C4-2B (cell line): ENCODE measurements at regions not wholly inside any gene's neighbourhood (a gene's known extent, or its start where the extent isn't known, plus 50 kb on each side); places are given as distances from the start of the nearest gene placed in this dataset.

Source experiments
- H3K27ac ChIP-seq: fragments of 450-650 bp; 2 replicates; pipeline ENCODE4 v1.5.1; 2017
- ZFX ChIP-seq: fragments of 450-650 bp; IDR thresholded peaks from 2 replicates; pipeline ENCODE4 v1.6.1; 2017
- TF ChIP-seq, protein P1 (sequence below): fragments of 450-650 bp; conservative IDR thresholded peaks from 2 replicates; pipeline ENCODE4 v1.5.1; 2017; ENCODE audit warnings: mild to moderate bottlenecking

DNA sequence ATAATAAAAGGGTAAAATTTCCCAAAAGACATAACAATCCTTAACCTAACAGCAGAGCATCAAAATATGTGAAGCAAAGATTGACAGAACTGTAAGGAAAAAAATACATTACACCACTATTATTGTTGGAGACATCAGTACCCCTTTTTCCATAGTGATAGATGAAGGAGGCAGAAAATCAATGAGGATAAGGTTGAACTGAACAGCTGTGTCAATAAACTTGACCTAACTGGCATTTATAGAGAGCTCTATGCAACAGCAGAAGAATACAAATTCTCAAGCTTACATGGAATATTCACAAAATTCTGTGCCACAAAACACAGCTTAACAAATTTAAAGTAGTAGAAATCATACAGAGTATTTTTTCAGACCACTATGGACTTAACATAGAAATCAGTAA, 195.0 kb upstream of the ELAC2 start:
- no peak overlapping the region for H3K27ac ChIP-seq
- TF ChIP-seq ZFX: no peak
- TF ChIP-seq, protein P1, sequence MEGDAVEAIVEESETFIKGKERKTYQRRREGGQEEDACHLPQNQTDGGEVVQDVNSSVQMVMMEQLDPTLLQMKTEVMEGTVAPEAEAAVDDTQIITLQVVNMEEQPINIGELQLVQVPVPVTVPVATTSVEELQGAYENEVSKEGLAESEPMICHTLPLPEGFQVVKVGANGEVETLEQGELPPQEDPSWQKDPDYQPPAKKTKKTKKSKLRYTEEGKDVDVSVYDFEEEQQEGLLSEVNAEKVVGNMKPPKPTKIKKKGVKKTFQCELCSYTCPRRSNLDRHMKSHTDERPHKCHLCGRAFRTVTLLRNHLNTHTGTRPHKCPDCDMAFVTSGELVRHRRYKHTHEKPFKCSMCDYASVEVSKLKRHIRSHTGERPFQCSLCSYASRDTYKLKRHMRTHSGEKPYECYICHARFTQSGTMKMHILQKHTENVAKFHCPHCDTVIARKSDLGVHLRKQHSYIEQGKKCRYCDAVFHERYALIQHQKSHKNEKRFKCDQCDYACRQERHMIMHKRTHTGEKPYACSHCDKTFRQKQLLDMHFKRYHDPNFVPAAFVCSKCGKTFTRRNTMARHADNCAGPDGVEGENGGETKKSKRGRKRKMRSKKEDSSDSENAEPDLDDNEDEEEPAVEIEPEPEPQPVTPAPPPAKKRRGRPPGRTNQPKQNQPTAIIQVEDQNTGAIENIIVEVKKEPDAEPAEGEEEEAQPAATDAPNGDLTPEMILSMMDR: no peak

DNA sequence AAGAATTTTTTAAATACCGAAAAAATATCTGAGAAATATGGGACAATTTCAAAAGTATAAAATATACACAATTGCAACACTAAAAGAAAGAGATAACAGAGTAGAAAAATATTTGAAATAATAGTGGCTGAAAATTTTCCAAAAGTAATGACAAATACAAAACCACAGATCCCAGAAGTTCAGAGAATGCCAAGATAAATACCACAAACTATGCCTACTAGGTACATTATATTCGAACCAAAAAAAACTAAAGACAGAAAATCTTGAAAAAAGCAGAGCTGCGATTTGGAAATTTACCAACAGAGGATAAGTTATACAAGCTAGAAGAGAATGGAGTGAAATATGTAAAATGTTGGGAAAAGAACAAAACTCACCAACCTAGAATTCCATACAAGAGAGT, 191.3 kb upstream of the ELAC2 start:
- no peak overlapping the region for H3K27ac ChIP-seq
- TF ChIP-seq ZFX: no peak
- TF ChIP-seq, protein P1: no peak

DNA sequence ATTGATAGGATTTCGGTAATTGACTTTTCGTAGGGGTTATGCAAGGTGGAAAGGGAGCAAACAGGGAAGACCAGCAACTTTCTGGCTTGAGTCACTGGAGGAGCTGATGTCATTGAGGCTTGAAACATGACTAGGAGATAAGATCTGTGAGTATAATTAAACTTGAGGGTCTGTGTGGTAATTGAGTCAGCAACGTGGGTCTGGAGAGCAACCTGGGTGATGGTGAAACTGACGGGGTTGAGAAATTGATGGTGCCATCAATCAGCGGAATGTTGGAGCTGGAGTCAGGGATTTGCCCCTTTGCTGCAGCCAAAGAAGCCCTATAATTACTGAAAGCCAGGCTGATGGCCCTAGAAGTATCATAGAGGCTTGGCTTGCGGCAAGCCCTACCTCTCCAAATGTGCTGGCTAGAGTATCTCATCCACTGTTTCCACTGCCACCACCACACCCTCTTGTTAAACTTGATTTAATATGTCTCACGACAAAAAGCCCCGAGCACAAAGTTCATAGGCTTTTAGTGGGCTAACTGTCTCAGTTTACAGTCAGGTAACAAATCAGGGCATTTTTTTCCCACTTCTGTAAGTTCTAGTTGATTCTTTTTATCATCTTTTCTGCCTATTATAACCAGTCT, 186.9 kb upstream of the ELAC2 start:
- TF ChIP-seq, protein P1: no peak
- TF ChIP-seq ZFX: no peak
- H3K27ac ChIP-seq: no peak overlapping the region

GRCh38 chr17:13202835-13203234, 185.0 kb upstream of the ELAC2 start:
- no peak overlapping the region for H3K27ac ChIP-seq
- no peak for TF ChIP-seq ZFX
- TF ChIP-seq, protein P1: no peak

GRCh38 chr17:13200671-13201070, 182.8 kb upstream of the ELAC2 start:
- no peak overlapping the region for H3K27ac ChIP-seq
- TF ChIP-seq ZFX: no peak
- TF ChIP-seq, protein P1: no peak

DNA sequence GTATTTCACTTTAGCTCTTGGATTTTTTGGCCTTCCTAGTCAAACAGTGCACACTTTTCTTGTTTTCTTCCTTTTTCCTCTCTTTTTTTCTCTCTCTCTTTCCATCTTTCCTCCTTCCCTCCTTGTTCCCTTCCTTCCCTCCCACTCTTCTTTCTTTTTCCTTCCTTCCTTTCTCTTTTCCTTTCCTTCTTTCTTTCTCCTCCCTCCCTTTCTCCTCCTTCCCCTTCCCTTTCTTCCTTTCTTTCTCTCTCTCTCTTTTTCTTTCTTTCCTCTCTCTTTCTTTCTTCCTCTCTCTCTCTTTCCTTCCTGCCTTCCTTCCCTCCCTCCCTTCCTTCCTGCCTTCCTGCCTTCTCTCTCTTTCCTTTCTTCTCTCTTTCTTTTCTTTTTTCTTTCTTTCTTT, 181.6 kb upstream of the ELAC2 start:
- H3K27ac ChIP-seq: no peak overlapping the region
- TF ChIP-seq ZFX: no peak
- TF ChIP-seq, protein P1: no peak

DNA sequence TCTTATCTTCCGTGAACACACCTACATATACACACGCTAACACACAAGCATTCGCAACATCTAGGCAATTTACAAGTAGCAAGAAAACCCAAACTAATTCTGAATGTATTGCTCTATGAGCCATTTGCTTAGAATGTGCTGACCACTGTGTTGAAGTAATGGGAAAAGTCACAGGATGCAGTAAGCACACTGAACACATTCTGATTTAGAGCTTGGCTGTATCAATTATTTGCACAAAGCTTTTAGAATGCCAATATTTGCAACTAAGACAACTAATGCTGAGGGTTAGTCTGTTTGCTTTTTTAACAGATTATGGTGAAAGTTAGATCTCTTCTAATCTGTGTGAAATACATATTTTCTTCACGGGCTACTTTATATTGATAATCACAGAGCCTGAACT, 179.8 kb upstream of the ELAC2 start:
- TF ChIP-seq, protein P1: no peak
- TF ChIP-seq ZFX: no peak

More for the DNA sequence above, 179.8 kb upstream of the ELAC2 start:
- no peak overlapping the region for H3K27ac ChIP-seq
